Endodermal cell (in vitro differentiated cells): ENCODE measurements at regions not wholly inside any gene's neighbourhood (a gene's known extent, or its start where the extent isn't known, plus 50 kb on each side); places are given as distances from the start of the nearest gene placed in this dataset.

Source experiments
- DNase-seq: peaks from one replicate; pipeline ENCODE4 v3.0.0-alpha.2; 2017
- H3K27ac ChIP-seq: 2 replicates; pipeline ENCODE4 v1.5.1; 2013; ENCODE audit warnings: mild to moderate bottlenecking, low read depth, low read length, moderate library complexity
- H3K27me3 ChIP-seq: 2 replicates; pipeline ENCODE4 v1.6.1; 2013; ENCODE audit warnings: mild to moderate bottlenecking, low read length, moderate library complexity; ENCODE audit not compliant: insufficient read depth, control insufficient read depth, poor library complexity, severe bottlenecking
- H3K36me3 ChIP-seq: 2 replicates; pipeline ENCODE4 v1.7.0; 2013; ENCODE audit warnings: mild to moderate bottlenecking, low read length, moderate library complexity; ENCODE audit not compliant: control insufficient read depth, insufficient read depth
- H3K4me1 ChIP-seq: one replicate; pipeline ENCODE4 v1.7.0; 2013; ENCODE audit warnings: low read length; ENCODE audit not compliant: control insufficient read depth, insufficient read depth
- H3K4me3 ChIP-seq: 2 replicates; pipeline ENCODE4 v1.5.1; 2013; ENCODE audit warnings: mild to moderate bottlenecking, low read length, moderate library complexity
- H3K9ac ChIP-seq: 2 replicates; pipeline ENCODE4 v1.6.1; 2013; ENCODE audit warnings: mild to moderate bottlenecking, low read length, moderate library complexity; ENCODE audit not compliant: poor library complexity, severe bottlenecking; ENCODE audit errors: extremely low read depth
- H3K9me3 ChIP-seq: 2 replicates; pipeline ENCODE4 v1.6.1; 2013; ENCODE audit warnings: mild to moderate bottlenecking, low read length, moderate library complexity; ENCODE audit not compliant: control insufficient read depth
- H3K27ac Mint-ChIP-seq: 2 replicates; pipeline ENCODE4 v1.8.0; 2020; ENCODE audit warnings: mixed read lengths
- H3K27me3 Mint-ChIP-seq: 2 replicates; pipeline ENCODE4 v1.8.0; 2021; ENCODE audit warnings: mild to moderate bottlenecking, mixed read lengths; ENCODE audit not compliant: insufficient read depth
- H3K36me3 Mint-ChIP-seq: 2 replicates; pipeline ENCODE4 v1.8.0; 2020; ENCODE audit warnings: low read depth, mixed read lengths
- H3K4me1 Mint-ChIP-seq: 2 replicates; pipeline ENCODE4 v1.8.0; 2020; ENCODE audit warnings: mixed read lengths
- H3K4me3 Mint-ChIP-seq: 2 replicates; pipeline ENCODE4 v1.8.0; 2020; ENCODE audit warnings: mild to moderate bottlenecking, moderate library complexity, mixed read lengths
- H3K9me3 Mint-ChIP-seq: 2 replicates; pipeline ENCODE4 v1.8.0; 2020; ENCODE audit warnings: mild to moderate bottlenecking, mixed read lengths
- WGBS, 2 experiments: methylation state at CpG; one replicate each; pipeline versions ENCODE4 v1.1.5 to v1.1.7; 2013; ENCODE audit warnings: missing lambda C conversion rate in 2 of 2, mixed read lengths in 1 of 2; ENCODE audit not compliant: insufficient coverage in 1 of 2, insufficient read length in 1 of 2; 5-methylcytosine and 5-hydroxymethylcytosine counted together
- TF ChIP-seq, protein P1 (sequence below): fragments of 200-600 bp; sonication (generic); conservative IDR thresholded peaks from 2 replicates; pipeline ENCODE4 v1.5.0; 2021; ENCODE audit warnings: antibody characterized with exemption, mild to moderate bottlenecking

DNA sequence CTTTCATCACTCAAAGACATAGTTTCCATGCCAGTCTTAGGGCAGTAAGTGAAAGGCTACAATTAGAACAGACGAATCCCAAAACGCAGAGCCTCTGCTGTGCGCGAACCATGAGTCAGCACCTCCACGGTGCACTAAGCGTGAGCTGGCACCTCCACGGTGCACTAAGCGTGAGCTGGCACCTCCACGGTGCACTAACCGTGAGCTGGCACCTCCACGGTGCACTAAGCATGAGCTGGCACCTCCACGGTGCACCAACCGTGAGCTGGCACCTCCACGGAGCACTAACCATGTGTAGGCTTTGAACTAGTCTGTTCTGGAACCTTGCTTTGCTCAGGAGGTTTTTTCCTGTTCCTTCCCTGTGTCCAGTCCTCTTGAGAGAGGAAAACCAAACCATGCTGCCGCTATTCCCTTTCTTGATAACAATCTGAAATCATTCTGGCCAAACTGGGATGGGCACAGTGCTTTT lies 120.6 kb downstream of the IRS2 start:
- no peaks in the 10 kb centered on the region for H3K9me3 ChIP-seq
- no peaks in the 10 kb centered on the region for H3K27me3 ChIP-seq
- no peak overlapping the region for H3K4me3 ChIP-seq
- Mint-ChIP-seq H3K4me1 (peaks cover 32% of the 10 kb centered on the region), H3K9me3 (peaks cover 2% of the 10 kb centered on the region), H3K36me3 (no peaks in the 10 kb centered on the region), H3K27me3 (peaks cover 25% of the 10 kb centered on the region), H3K4me3 (no peak overlapping the region), H3K27ac (no peak overlapping the region)
- H3K36me3 ChIP-seq: no peaks in the 10 kb centered on the region
- TF ChIP-seq, protein P1, sequence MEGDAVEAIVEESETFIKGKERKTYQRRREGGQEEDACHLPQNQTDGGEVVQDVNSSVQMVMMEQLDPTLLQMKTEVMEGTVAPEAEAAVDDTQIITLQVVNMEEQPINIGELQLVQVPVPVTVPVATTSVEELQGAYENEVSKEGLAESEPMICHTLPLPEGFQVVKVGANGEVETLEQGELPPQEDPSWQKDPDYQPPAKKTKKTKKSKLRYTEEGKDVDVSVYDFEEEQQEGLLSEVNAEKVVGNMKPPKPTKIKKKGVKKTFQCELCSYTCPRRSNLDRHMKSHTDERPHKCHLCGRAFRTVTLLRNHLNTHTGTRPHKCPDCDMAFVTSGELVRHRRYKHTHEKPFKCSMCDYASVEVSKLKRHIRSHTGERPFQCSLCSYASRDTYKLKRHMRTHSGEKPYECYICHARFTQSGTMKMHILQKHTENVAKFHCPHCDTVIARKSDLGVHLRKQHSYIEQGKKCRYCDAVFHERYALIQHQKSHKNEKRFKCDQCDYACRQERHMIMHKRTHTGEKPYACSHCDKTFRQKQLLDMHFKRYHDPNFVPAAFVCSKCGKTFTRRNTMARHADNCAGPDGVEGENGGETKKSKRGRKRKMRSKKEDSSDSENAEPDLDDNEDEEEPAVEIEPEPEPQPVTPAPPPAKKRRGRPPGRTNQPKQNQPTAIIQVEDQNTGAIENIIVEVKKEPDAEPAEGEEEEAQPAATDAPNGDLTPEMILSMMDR: no peak
- WGBS, 2 experiments: 95 to 100% methylated on average over 6 to 15 of the region's 15 CpGs
- H3K4me1 ChIP-seq: peaks cover 13% of the 10 kb centered on the region
- H3K9ac ChIP-seq: no peak overlapping the region
- H3K27ac ChIP-seq: no peak overlapping the region
- peak; percentile 7 for DNase-seq

DNA sequence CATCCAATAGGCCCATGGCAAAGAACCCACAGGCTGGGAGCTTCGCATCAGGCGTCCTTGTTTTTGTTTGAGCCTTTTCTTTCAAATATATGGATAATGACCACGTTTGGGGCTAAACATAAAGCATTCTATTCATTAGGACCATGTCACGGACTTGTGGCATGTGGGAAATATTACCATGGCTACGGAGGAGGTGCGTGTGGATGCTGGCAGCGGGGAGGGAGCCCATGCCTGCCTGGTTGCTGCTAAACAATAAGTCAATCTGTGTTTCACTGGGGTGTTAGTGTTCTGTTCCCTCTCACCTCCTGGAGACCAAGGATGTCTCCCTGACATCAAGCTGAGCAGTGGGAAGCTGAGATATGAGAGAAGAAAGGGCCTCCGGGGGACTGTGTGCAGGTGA lies 121.1 kb downstream of the IRS2 start:
- peaks cover 29% of the 10 kb centered on the region for H3K4me1 Mint-ChIP-seq
- H3K27ac Mint-ChIP-seq: no peak overlapping the region
- 70 to 91% methylated on average over 3 to 8 of the region's 8 CpGs for WGBS, 2 experiments
- H3K27me3 Mint-ChIP-seq: peaks cover 28% of the 10 kb centered on the region
- Histone ChIP-seq H3K27ac (no peak overlapping the region), H3K4me1 (peaks cover 13% of the 10 kb centered on the region), H3K9ac (no peak overlapping the region), H3K9me3 (no peaks in the 10 kb centered on the region), H3K27me3 (no peaks in the 10 kb centered on the region), H3K4me3 (no peak overlapping the region), H3K36me3 (no peaks in the 10 kb centered on the region)
- peaks cover 2% of the 10 kb centered on the region for H3K9me3 Mint-ChIP-seq
- peak; percentile 20 for DNase-seq
- TF ChIP-seq, protein P1: no peak
- no peak overlapping the region for H3K4me3 Mint-ChIP-seq
- no peaks in the 10 kb centered on the region for H3K36me3 Mint-ChIP-seq

DNA sequence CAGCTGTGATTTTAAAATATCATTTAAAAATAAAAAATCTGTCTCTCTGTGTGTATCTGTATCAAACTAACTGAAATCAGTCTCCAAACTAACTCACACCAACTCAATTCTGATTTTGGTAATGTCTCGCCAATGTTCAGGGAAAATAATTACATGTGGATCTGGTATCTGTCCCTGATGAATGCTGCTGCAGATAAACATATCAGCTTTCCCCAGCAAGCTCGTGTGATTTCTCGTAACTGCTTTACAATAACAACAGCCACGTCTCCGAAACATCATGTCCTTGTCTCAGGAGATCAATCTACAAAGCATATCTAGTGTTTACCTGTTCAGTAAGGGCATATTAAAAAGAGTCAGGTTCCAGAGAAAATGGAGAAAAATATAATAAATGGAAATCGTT lies 129.0 kb downstream of the IRS2 start:
- Histone ChIP-seq H3K4me3 (peak overlapping the region; percentile 27), H3K36me3 (no peaks in the 10 kb centered on the region), H3K27me3 (peaks cover 7% of the 10 kb centered on the region), H3K4me1 (peaks cover 11% of the 10 kb centered on the region), H3K27ac (no peak overlapping the region), H3K9me3 (no peaks in the 10 kb centered on the region), H3K9ac (no peak overlapping the region)
- 59% methylated on average over 5 of the region's 6 CpGs; no CpG with 5 or more reads in 1 of the 2 experiments for WGBS, 2 experiments
- TF ChIP-seq, protein P1: no peak
- no peak for DNase-seq
- peaks cover 19% of the 10 kb centered on the region for H3K4me1 Mint-ChIP-seq
- H3K4me3 Mint-ChIP-seq: no peak overlapping the region
- peaks cover 21% of the 10 kb centered on the region for H3K27me3 Mint-ChIP-seq
- H3K36me3 Mint-ChIP-seq: no peaks in the 10 kb centered on the region
- H3K9me3 Mint-ChIP-seq: no peaks in the 10 kb centered on the region
- no peak overlapping the region for H3K27ac Mint-ChIP-seq
